H1 (cell line): ENCODE measurements at regions not wholly inside any gene's neighbourhood (a gene's known extent, or its start where the extent isn't known, plus 50 kb on each side); places are given as distances from the start of the nearest gene placed in this dataset.

ENCODE experiments used
- CTCF ChIA-PET: fragments of 300-600 bp; sonication (Branson Sonifier 250); formaldehyde crosslinking; loops from one replicate; lab custom pipeline; 2021; ENCODE audit not compliant: partially characterized antibody; lab: Charles Lee
- POLR2A ChIA-PET: fragments of 300-600 bp; sonication (Branson Sonifier 250); formaldehyde crosslinking; loops from one replicate; lab custom pipeline; 2021; ENCODE audit warnings: inconsistent platforms; ENCODE audit not compliant: partially characterized antibody; lab: Charles Lee
- DNase-seq, 2 experiments: peaks; one replicate each; pipeline versions ENCODE4 v3.0.0 to v3.0.0-alpha.2; 2010 to 2022; ENCODE audit warnings: low spot score in 2 of 2, low read depth in 1 of 2, mixed read lengths in 1 of 2
- FAIRE-seq: peaks from 2 replicates; lab custom pipeline; 2011; peaks lifted over from hg19 to GRCh38; lab: Jason Lieb, UNC
- H2AFZ ChIP-seq: 2 replicates; pipeline ENCODE4 v1.8.1; 2012; ENCODE audit warnings: low read length, inconsistent platforms
- H2AK5ac ChIP-seq: 2 replicates; pipeline ENCODE4 v1.6.1; 2013; ENCODE audit warnings: low read depth, low read length
- H2BK120ac ChIP-seq: replicated peaks from 2 replicates; pipeline ENCODE3; 2013; ENCODE audit warnings: low read depth, low read length, inconsistent platforms
- H2BK12ac ChIP-seq: 2 replicates; pipeline ENCODE4 v1.6.1; 2013; ENCODE audit warnings: low read depth, low read length
- H2BK15ac ChIP-seq: 2 replicates; pipeline ENCODE4 v1.6.1; 2013; ENCODE audit warnings: low read length
- H2BK20ac ChIP-seq: 2 replicates; pipeline ENCODE4 v1.6.1; 2013; ENCODE audit warnings: low read length
- H2BK5ac ChIP-seq: 2 replicates; pipeline ENCODE4 v1.6.1; 2013; ENCODE audit warnings: low read depth, low read length
- H3K14ac ChIP-seq: 2 replicates; pipeline ENCODE4 v1.6.1; 2013; ENCODE audit warnings: inconsistent platforms; ENCODE audit not compliant: insufficient read length
- H3K18ac ChIP-seq: 2 replicates; pipeline ENCODE4 v1.6.1; 2013; ENCODE audit warnings: low read length; ENCODE audit errors: extremely low read depth
- H3K23ac ChIP-seq: 2 replicates; pipeline ENCODE4 v1.6.1; 2013; ENCODE audit warnings: inconsistent platforms; ENCODE audit not compliant: insufficient read length
- H3K23me2 ChIP-seq: 2 replicates; pipeline ENCODE4 v1.6.1; 2013; ENCODE audit warnings: low read depth, low read length
- H3K27ac ChIP-seq: 2 replicates; pipeline ENCODE4 v1.6.1; 2011; ENCODE audit warnings: low read depth, low read length, inconsistent platforms
- H3K27me3 ChIP-seq, 4 experiments: replicated peaks in 1 of 4; 1 replicate in 1 of 4; 2 replicates in 3 of 4; pipeline versions ENCODE4 v1.6.1 to v1.8.1; 2011 to 2013; ENCODE audit warnings: low read length in 3 of 4, mild to moderate bottlenecking in 3 of 4, inconsistent platforms in 2 of 4, mixed read lengths in 2 of 4, moderate library complexity in 1 of 4; ENCODE audit not compliant: control insufficient read depth in 3 of 4, insufficient read depth in 3 of 4; ENCODE audit errors: extremely low read depth in 1 of 4
- H3K36me3 ChIP-seq, 4 experiments: 2 replicates each; pipeline versions ENCODE4 v1.6.1 to v1.8.1; 2011 to 2013; ENCODE audit warnings: mild to moderate bottlenecking in 4 of 4, low read length in 3 of 4, moderate library complexity in 2 of 4, control low read depth in 1 of 4, inconsistent platforms in 1 of 4; ENCODE audit not compliant: insufficient read depth in 4 of 4, control insufficient read depth in 2 of 4
- H3K4ac ChIP-seq: replicated peaks from 2 replicates; pipeline ENCODE3; 2013; ENCODE audit warnings: low read length, low read depth, mixed read lengths, inconsistent platforms; ENCODE audit not compliant: insufficient read length
- H3K4me1 ChIP-seq, 4 experiments: replicated peaks in 1 of 4; 1 replicate in 1 of 4; 2 replicates in 3 of 4; pipeline versions ENCODE4 v1.6.1 to v1.8.1; 2011 to 2013; ENCODE audit warnings: low read length in 3 of 4, inconsistent platforms in 2 of 4, mixed read lengths in 1 of 4; ENCODE audit not compliant: insufficient read depth in 4 of 4, control insufficient read depth in 3 of 4
- H3K4me2 ChIP-seq, 2 experiments: 2 replicates each; pipeline versions ENCODE4 v1.6.1 to v1.8.1; 2011 to 2013; ENCODE audit warnings: low read depth in 2 of 2, low read length in 2 of 2, control low read depth in 1 of 2, inconsistent platforms in 1 of 2, mild to moderate bottlenecking in 1 of 2; ENCODE audit not compliant: insufficient read depth in 1 of 2
- H3K4me3 ChIP-seq, 4 experiments: fragments of 200-600, 300-600 bp in 1 of 4; sonication (generic), shearing (Covaris generic), sonication (Bioruptor Twin) in 1 of 4; 2 replicates each; pipeline versions ENCODE4 v1.5.1 to v1.8.1; 2011 to 2016; ENCODE audit warnings: low read length in 4 of 4, low read depth in 3 of 4, control low read depth in 2 of 4, inconsistent platforms in 2 of 4, mild to moderate bottlenecking in 2 of 4, mixed read lengths in 1 of 4, moderate library complexity in 1 of 4; ENCODE audit not compliant: insufficient read depth in 2 of 4; ENCODE audit errors: extremely low read depth in 1 of 4
- H3K56ac ChIP-seq: replicated peaks from 2 replicates; pipeline ENCODE3; 2013; ENCODE audit warnings: low read depth, mild to moderate bottlenecking, mixed read lengths, low read length, inconsistent platforms; ENCODE audit not compliant: insufficient read length
- H3K79me1 ChIP-seq: 2 replicates; pipeline ENCODE4 v1.6.1; 2013; ENCODE audit warnings: low read depth, low read length, control low read depth
- H3K79me2 ChIP-seq, 2 experiments: 2 replicates each; pipeline versions ENCODE4 v1.6.1 to v1.8.1; 2012 to 2013; ENCODE audit warnings: low read length in 2 of 2, mild to moderate bottlenecking in 2 of 2, inconsistent platforms in 1 of 2; ENCODE audit not compliant: insufficient read depth in 2 of 2, control insufficient read depth in 1 of 2
- H3K9ac ChIP-seq, 4 experiments: replicated peaks in 1 of 4; 1 replicate in 1 of 4; 2 replicates in 3 of 4; pipeline versions ENCODE4 v1.6.1 to v1.8.1; 2011 to 2013; ENCODE audit warnings: low read depth in 3 of 4, low read length in 3 of 4, control low read depth in 2 of 4, mild to moderate bottlenecking in 2 of 4, moderate library complexity in 2 of 4, inconsistent platforms in 1 of 4; ENCODE audit errors: extremely low read depth in 1 of 4
- H3K9me3 ChIP-seq, 2 experiments: 2 replicates each; pipeline versions ENCODE4 v1.6.1 to v1.8.1; 2012 to 2013; ENCODE audit warnings: mild to moderate bottlenecking in 2 of 2, moderate library complexity in 2 of 2, control low read depth in 1 of 2, inconsistent platforms in 1 of 2, low read depth in 1 of 2, low read length in 1 of 2, mixed read lengths in 1 of 2; ENCODE audit not compliant: insufficient read depth in 2 of 2
- H4K20me1 ChIP-seq, 2 experiments: replicated peaks in 1 of 2; 2 replicates each; pipeline versions ENCODE3 to v1.8.1; 2011 to 2013; ENCODE audit warnings: inconsistent platforms in 2 of 2, low read length in 2 of 2, mild to moderate bottlenecking in 1 of 2; ENCODE audit not compliant: insufficient read depth in 2 of 2, control insufficient read depth in 1 of 2
- H4K5ac ChIP-seq: 2 replicates; pipeline ENCODE4 v1.6.1; 2013; ENCODE audit warnings: low read length, low read depth, mixed read lengths, inconsistent platforms; ENCODE audit not compliant: insufficient read length
- H4K8ac ChIP-seq: 2 replicates; pipeline ENCODE4 v1.8.0; 2013; ENCODE audit warnings: mild to moderate bottlenecking, moderate library complexity, low read length, inconsistent platforms; ENCODE audit not compliant: insufficient read depth; ENCODE audit errors: extremely low read depth
- H4K91ac ChIP-seq: replicated peaks from 2 replicates; pipeline ENCODE3; 2013; ENCODE audit warnings: low read length, mixed read lengths, inconsistent platforms; ENCODE audit not compliant: insufficient read length
- CBX8 ChIP-seq: fragments of 300-800, 300-1000 bp; sonication (generic); IDR thresholded peaks from 2 replicates; pipeline ENCODE4 v1.7.1; 2016; ENCODE audit warnings: low read depth, low read length, borderline replicate concordance
- GTF2F1 ChIP-seq: IDR thresholded peaks from 2 replicates; pipeline ENCODE4 v1.6.1; 2012; ENCODE audit warnings: low read depth, low read length, improper control_type of control experiment, borderline replicate concordance
- WGBS, 2 experiments: shearing (Covaris generic) in 1 of 2; methylation state at CpG; one replicate each; pipeline versions ENCODE4 v1.1.6 to v1.1.7; 2013 to 2015; ENCODE audit warnings: low lambda C conversion rate in 2 of 2, mixed read lengths in 2 of 2, inconsistent platforms in 1 of 2, low coverage in 1 of 2, missing lambda C conversion rate in 1 of 2; ENCODE audit not compliant: insufficient replicate concordance in 2 of 2, insufficient coverage in 1 of 2, insufficient read length in 1 of 2; ENCODE audit errors: extremely low coverage in 1 of 2, missing lambda C conversion rate in 1 of 2; 5-methylcytosine and 5-hydroxymethylcytosine counted together

- Histone ChIP-seq H2BK120ac (no peak overlapping the region), H4K91ac (no peak overlapping the region), H3K9me3 (peaks cover 3 to 10% of the 10 kb centered on the region in 2 experiments; a peak in 1 of 4 replicates), H3K27me3 (no peaks in the 10 kb centered on the region), H4K8ac (no peak overlapping the region), H2AK5ac (no peak overlapping the region), H3K4me1 (no peaks in the 10 kb centered on the region), H3K4me2 (no peak overlapping the region), H3K79me2 (no peaks in the 10 kb centered on the region), H3K36me3 (no peaks in the 10 kb centered on the region; a peak in 1 of 8 replicates), H3K4me3 (no peak overlapping the region), H2BK20ac (no peak overlapping the region), H3K4ac (no peak overlapping the region), H3K9ac (no peak overlapping the region), H3K23ac (no peak overlapping the region), H3K27ac (no peak overlapping the region), H2AFZ (no peak overlapping the region), H3K14ac (no peak overlapping the region), H3K79me1 (no peaks in the 10 kb centered on the region), H2BK12ac (no peak overlapping the region), H3K18ac (no peak overlapping the region), H4K5ac (no peak overlapping the region), H2BK5ac (no peak overlapping the region), H3K23me2 (no peaks in the 10 kb centered on the region), H4K20me1 (no peaks in the 10 kb centered on the region), H2BK15ac (no peak overlapping the region), H3K56ac (no peak overlapping the region)
- POLR2A ChIA-PET: no interaction called here
- WGBS, 2 experiments: 81% methylated on average over 2 of the region's 2 CpGs; no CpG with 5 or more reads in 1 of the 2 experiments
- CTCF ChIA-PET: no interaction called here
- no peak for FAIRE-seq
- DNase-seq: no peak
- TF ChIP-seq GTF2F1: no peak
- TF ChIP-seq CBX8: no peak
Measured at GRCh38 chr1:239224100-239224499, 162.3 kb upstream of the CHRM3 start.
